SK-N-MC (cell line): ENCODE measurements at regions not wholly inside any gene's neighbourhood (a gene's known extent, or its start where the extent isn't known, plus 50 kb on each side); places are given as distances from the start of the nearest gene placed in this dataset.

Experiments
- EZH2 ChIP-seq: fragments of 200-600 bp; sonication (generic); IDR thresholded peaks from one replicate; pipeline ENCODE4 v1.6.1; 2017; ENCODE audit warnings: antibody characterized with exemption
- POLR2AphosphoS5 ChIP-seq: IDR thresholded peaks from 2 replicates; pipeline ENCODE4 v1.6.1; 2012; ENCODE audit warnings: mild to moderate bottlenecking, low read depth, low read length, borderline replicate concordance

DNA sequence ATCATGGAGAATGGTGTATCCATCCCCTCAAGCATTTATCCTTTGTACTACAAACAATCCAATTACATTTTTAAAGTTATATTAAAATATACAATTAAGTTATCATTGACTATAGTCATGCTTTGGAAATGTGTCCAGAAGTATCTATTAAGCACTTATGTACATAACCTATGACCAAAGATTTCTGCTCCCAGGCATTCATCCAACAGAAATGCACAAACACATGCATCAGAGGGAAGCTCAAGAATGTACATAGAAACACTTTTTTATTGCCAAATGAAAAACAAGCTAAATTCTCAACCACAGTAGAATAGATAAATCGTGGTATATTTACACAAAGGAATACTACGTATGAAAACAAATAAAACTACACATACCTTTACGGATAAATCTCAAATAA is 700.5 kb upstream of the ZNF608 start:
- TF ChIP-seq EZH2 (no peak), POLR2AphosphoS5 (no peak)
